Bronchial epithelial cell (primary cell): ENCODE measurements at regions not wholly inside any gene's neighbourhood (a gene's known extent, or its start where the extent isn't known, plus 50 kb on each side); places are given as distances from the start of the nearest gene placed in this dataset.
A peak's percentile ranks its signal among the peaks of the same experiment; 100 is the strongest.

ENCODE experiments used
- DNase-seq: peaks from one replicate; pipeline ENCODE4 v3.0.0-alpha.2; 2010; ENCODE audit warnings: low read depth
- FAIRE-seq: peaks from 2 replicates; lab custom pipeline; 2011; peaks lifted over from hg19 to GRCh38; lab: Jason Lieb, UNC
- H3K27me3 ChIP-seq: 2 replicates; pipeline ENCODE4 v1.5.1; 2011; ENCODE audit warnings: low read length; ENCODE audit not compliant: control insufficient read depth, insufficient read depth
- H3K36me3 ChIP-seq: 2 replicates; pipeline ENCODE4 v1.5.1; 2011; ENCODE audit warnings: low read length; ENCODE audit not compliant: control insufficient read depth, insufficient read depth
- H3K4me3 ChIP-seq: 2 replicates; pipeline ENCODE4 v1.5.1; 2011; ENCODE audit warnings: mild to moderate bottlenecking, low read depth, low read length, control low read depth
- CTCF ChIP-seq: IDR thresholded peaks from 2 replicates; pipeline ENCODE4 v1.5.1; 2011; ENCODE audit warnings: mild to moderate bottlenecking, moderate library complexity, low read length, control low read depth, inconsistent platforms; ENCODE audit not compliant: insufficient read depth, severe bottlenecking

GRCh38 chr14:54194501-54194900 is 202.3 kb upstream of the CDKN3 start:
- no peaks in the 10 kb centered on the region for H3K36me3 ChIP-seq
- DNase-seq: no peak
- FAIRE-seq: no peak
- no peak overlapping the region for H3K4me3 ChIP-seq
- H3K27me3 ChIP-seq: no peaks in the 10 kb centered on the region
- TF ChIP-seq CTCF: no peak

- Histone ChIP-seq H3K36me3 (no peaks in the 10 kb centered on the region), H3K27me3 (no peaks in the 10 kb centered on the region), H3K4me3 (no peak overlapping the region)
- TF ChIP-seq CTCF: no peak
- DNase-seq (no peak), FAIRE-seq (no peak)
Measured at GRCh38 chr14:54197369-54197768, 199.4 kb upstream of the CDKN3 start.

- DNase-seq: peak; percentile 53
- TF ChIP-seq CTCF: no peak
- no peaks in the 10 kb centered on the region for H3K27me3 ChIP-seq
- no peak overlapping the region for H3K4me3 ChIP-seq
- FAIRE-seq: no peak
- no peaks in the 10 kb centered on the region for H3K36me3 ChIP-seq
Measured at GRCh38 chr14:54200726-54201125, 196.1 kb upstream of the CDKN3 start.

GRCh38 chr14:54202288-54202687 is 194.5 kb upstream of the CDKN3 start:
- Histone ChIP-seq H3K4me3 (no peak overlapping the region), H3K27me3 (no peaks in the 10 kb centered on the region), H3K36me3 (no peaks in the 10 kb centered on the region)
- FAIRE-seq (no peak), DNase-seq (no peak)
- TF ChIP-seq CTCF: no peak

- no peaks in the 10 kb centered on the region for H3K36me3 ChIP-seq
- FAIRE-seq: no peak
- no peak overlapping the region for H3K4me3 ChIP-seq
- no peak for TF ChIP-seq CTCF
- DNase-seq: no peak
- H3K27me3 ChIP-seq: no peaks in the 10 kb centered on the region
Measured at GRCh38 chr14:54206516-54206915, 190.3 kb upstream of the CDKN3 start.

- DNase-seq: peak; percentile 42
- Histone ChIP-seq H3K36me3 (no peaks in the 10 kb centered on the region), H3K27me3 (no peaks in the 10 kb centered on the region), H3K4me3 (no peak overlapping the region)
- FAIRE-seq: no peak
- TF ChIP-seq CTCF: no peak
Measured at GRCh38 chr14:54207075-54207474, 189.7 kb upstream of the CDKN3 start.
